HG03520 (cell line): ENCODE measurements at regions not wholly inside any gene's neighbourhood (a gene's known extent, or its start where the extent isn't known, plus 50 kb on each side); places are given as distances from the start of the nearest gene placed in this dataset.

Experiments used
- ATAC-seq: cut with Tn5 transposase; IDR thresholded peaks from one replicate; pipeline ENCODE4 v1.9.1; 2021; ENCODE audit warnings: mild to moderate bottlenecking, moderate library complexity; ENCODE audit not compliant: unreplicated experiment

DNA sequence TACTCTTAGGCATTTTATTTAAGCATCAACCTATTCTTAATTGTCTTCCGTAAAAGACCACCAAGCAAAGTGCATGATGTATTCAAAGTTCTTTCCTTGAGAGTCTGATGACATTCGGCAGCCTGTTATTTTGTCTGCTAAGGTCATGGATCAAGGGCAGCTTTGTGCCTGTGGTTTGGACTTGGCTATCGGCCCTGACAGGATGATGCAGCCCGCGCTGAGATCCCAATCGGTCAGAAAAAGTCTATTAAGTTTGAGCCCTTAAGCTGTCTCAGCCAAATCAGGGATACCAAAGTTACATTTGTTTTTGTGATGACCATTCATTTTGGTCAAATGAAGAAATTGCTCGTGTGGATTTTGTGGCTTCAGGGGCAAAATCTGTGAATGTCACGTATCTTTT, 718.9 kb upstream of the FANCL start:
- no peak for ATAC-seq

DNA sequence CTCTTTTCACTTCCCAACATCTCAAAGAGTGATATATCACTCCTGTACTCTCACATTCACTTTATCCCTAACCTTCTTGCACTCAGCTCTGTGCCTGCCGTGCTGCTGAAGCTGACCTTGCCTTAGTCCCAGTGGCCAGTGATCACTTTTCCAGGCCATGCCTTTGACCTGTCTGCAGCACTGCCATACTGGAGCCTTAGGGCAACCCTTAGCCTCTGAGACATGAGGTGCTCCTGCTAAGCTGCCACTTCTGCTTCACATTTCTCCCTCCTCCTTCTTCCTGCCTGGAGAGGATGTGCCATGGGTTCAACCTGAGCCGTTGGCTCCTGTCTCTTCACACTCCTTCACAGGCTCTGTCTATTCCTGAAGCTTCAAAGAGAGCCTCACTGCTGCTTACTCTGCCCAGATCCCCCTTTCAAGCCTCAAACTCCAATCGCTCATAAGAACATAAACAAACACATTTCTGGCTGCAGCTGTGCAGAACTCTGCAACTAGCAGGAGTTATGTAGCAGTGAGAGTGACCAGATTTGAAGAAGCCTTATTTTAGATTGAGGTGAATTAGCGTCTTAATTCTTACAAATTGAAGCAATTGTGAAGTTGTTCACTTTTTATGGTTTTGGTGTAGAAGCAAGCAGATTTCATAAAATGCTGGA, 716.2 kb upstream of the FANCL start:
- no peak for ATAC-seq

DNA sequence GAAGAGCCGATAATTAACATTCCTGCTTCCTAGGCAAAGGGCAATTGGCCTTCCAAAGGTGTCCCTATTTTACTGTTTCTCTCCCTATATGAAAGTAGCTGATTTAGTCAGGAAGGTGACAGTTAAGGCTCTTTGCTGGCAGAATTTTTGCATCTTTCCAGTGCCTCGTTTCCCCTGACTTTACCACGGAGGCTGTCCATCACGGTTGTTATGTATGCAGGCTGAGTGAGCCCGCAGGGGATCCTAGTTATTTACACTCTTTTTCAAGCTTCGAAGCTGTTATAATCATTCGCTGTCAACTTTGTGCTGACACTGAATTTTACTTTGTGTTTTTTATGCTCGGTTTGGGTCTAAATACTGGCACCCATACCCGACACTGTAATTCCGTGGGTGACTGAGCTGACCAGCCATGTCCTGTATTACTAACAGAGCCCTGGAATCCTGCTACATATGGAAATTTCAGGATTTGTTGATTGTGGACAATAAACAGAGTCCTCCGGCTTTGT, 713.8 kb upstream of the FANCL start:
- no peak for ATAC-seq

DNA sequence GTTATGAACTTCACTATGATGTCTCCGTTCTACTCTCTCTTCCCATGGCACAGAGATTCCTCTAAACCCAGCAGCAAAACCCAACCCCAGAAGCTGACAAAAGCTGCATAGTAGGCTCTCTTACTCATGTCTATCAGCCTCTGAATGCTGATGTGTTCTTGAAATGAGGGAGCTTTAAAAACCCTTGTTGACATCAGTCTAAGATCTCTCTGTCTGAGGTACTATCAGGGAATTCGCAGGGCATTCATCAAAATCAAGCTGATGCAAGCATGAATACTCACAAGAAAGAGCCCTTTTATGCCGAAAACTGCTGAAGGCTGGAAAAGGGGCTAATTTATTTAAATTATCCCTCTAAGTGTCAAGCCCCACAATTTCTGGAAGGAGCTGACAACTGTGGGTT, 710.6 kb upstream of the FANCL start:
- ATAC-seq: no peak

DNA sequence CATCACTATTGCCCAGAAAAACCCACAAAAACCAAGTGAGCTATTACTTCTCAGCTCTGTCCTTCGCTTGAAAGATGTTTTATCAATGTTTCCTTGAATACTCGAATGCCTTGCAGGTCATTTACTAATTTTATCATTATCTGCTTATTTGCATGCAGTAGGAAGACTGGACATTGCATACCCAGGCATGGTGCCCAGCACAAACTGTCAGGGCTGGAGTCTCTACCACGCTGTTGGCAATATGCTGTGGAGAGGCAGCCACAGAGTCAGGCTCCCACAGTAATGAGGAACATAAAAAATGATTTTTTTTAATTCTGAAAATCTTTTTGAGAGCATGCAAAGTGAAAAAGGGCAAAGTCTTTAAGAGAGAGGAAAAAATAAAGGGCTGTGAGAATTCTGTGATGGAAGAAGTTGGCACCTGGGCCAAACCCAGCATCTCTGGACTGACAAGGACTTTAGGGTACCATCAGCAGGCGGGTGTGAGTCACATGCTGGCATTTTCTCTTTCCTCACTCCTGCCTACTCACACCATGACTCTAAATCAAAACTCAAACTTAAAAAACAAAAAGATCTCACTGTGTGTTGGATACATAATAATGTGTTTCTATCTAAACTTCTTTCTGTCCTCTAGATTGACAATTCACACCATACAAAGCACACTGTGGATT, 709.8 kb upstream of the FANCL start:
- ATAC-seq: no peak

DNA sequence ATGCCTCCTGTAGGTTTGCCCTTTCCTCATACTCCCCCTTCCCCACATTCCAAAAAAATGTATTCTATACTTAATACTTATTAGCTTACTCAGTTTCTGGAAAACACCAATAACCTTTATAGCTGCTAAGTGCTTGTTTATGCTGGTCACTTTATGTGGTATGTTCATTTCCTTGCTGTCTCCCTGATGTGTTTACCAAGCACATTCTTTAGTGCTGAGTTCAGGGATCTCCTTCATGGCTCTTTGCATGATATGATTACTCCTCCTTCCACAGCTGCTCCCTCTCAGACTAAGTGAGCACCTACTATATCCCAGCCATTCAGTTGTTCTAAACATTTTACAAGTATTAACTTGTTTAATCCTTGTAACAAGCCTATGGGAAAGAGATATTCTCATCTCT, 698.3 kb upstream of the FANCL start:
- no peak for ATAC-seq

DNA sequence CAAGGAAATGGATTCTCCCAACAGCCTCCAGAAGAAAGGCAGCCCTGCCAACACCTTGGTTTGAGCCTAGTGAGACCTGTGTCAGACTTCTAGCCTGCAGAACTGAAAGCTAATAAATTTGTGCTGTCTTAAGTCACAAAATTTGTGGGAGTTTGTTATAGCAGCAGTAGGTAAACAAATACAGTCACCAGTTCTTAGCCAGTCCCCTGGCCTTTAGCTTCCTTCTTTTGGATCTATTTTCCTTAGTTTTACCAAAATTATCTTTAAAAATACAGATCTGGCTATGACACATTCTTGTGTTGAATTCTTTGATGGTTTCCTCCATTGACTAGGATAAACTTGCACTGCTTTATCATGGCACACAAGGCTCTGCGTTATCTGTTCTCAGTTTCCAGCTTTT, 697.9 kb upstream of the FANCL start:
- no peak for ATAC-seq

DNA sequence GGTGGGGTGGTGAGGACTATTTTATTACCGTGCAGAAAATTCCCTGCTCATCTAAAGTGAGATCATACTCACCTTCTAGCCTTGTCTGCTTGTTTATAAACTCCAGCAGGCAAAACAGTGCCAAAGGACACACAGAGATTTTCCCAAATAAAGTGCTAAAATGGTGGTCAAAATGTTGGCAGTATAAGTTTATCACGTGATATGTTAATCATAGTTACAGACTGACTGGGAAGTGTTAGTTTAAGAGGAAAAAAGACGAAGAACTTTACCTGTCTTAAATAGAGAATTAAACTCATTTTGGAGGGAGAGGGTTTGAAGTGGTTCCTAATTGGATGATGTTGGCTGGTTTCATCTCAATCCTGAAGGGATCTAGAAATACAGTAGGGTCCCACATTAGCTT, 691.7 kb upstream of the FANCL start:
- ATAC-seq: no peak

DNA sequence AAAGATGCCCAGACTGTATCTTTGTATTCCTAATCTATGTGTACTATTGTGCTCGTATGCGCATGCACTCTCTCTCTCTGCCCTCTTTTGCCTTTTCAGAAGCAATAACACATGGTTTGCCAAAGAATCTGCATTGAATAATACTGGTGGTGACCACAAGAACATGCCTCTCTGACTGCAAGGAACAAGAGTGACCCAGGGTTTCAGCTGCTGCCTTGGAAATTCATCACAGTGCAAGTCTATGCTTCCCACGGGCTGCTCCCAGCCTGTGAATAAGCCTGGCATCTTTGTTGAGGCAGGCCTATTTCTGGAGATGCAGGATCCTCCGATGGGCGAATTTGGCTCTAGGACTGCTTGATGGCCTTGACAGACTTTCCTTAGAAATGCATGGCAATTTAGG, 689.4 kb upstream of the FANCL start:
- no peak for ATAC-seq

DNA sequence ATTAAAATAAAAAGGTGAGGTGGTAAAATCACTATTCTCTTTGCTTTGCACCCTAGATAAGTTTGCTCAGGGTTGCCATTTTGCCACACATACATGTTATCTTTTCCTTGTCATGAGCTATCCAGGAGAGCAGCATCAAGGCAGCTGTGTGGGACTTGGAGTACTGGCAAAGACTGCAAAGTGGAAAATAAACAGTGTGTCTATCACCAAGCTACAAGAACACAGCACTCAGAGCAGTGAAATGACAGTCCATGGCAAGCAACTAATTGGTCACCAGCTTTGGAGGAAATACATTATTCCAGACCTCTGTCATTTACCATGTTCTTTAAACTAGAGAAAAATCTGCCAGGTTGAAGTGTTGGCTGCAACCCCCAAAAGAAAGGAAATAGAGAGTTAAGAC, 687.8 kb upstream of the FANCL start:
- ATAC-seq: no peak

DNA sequence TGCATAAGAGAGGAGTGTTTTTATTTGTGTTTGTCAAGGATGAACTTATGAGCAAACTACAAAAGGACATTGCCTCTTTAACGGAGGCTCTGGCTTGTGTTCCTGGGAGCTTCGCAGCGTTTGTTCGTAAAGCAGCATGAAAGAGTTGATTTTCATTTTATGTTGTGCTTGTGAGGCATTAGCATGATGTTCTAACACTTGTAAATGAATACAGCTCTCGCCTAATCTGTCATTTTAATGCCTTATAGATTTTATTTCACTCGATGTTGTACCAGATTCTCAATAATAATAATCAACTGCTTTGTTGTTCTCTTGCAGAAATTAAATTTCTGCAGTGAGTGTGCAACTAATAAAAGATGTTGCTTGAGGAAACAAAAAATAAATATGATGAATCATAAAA, 687.3 kb upstream of the FANCL start:
- ATAC-seq: no peak

DNA sequence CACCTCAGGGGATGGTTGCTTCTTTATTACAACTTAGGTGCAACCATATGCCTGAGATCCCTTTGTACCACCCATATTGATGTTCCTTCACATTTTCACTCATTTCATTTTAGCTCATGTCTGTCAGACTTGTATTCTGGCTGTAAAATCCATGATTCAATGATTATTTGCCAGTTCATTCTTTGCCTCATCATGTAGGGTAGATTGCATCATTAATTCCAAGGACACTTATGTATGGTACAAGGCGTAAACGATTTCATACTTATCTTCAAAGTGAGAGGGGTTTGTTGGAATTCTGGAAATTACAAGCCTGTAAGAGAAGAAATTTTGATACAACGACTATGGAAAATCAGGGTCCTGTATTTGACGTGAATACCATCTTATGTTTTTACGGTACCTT, 685.0 kb upstream of the FANCL start:
- ATAC-seq: no peak

DNA sequence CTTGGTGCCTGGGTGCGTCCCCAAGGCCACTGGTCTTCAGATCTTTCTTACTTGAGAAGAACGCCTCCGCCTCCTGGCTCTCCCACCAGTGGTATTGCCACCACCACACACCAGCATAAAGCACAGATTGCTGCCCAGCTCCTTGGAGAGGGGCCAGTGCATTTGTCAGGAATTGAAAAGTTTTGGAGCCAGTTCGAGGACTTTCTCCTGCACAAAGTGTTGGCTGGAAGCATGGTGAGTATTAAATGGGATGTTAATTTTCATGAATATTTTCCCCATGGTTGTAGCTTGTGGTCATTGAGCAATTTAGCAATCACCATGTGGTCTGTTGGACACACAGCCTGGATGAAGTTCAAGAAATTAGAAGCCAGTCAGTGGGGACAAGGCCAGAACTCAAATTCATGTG, 684.6 kb upstream of the FANCL start:
- no peak for ATAC-seq

DNA sequence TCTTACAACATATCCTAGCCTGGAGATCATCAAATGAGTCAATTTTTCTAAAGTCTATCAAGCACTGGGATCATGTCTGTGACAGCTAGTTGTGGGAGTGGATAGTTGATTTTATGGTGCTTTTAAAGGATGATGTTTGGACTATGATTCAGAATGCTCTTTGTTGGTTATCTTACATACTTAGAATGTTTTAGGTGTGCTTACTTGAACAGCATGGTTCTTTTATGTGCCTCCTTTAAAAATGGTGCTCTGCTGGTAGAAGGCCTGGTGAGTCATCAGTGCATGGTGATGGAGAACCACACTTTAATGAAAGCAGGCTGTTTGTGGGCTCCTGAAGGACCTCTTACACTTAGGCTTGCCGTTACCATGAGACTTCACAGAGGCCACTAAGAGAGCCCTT, 682.7 kb upstream of the FANCL start:
- ATAC-seq: no peak

DNA sequence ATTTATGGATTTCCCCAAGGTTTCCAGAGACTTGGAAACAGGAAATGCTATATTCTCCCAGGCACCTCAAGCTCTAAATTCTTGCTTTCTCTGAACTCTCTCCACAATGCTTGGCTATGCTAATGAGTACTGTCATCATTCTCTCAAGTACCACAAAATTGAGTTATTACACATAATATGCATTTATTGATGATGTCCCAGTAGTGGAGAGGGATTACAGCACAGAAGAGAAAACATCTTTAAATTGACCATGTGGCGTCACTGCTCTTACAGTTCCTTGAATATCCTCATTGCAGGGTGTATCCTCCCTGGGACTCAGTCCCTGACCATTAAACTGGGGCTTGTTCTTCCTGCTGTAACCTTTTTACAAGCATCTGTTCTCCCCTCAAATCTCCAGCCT, 681.1 kb upstream of the FANCL start:
- no peak for ATAC-seq

DNA sequence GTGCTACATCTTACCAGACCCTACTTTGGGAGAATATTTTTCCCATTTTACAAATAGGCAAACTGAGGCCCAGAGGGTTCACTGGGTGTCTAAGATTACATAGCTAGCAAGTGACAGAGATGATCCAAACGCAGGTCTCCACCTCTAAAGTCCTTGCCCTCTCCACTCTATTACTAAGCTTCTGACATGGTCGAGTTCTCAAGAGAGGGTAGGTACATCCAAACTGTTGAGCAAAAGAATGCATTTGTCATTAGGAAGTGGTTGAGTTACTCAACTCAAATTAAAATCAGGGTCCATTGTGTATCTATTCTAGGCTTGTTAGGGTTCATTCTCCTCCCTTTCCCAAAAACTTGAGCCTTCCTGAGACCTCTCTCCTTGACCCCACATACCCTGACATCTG, 680.6 kb upstream of the FANCL start:
- no peak for ATAC-seq

DNA sequence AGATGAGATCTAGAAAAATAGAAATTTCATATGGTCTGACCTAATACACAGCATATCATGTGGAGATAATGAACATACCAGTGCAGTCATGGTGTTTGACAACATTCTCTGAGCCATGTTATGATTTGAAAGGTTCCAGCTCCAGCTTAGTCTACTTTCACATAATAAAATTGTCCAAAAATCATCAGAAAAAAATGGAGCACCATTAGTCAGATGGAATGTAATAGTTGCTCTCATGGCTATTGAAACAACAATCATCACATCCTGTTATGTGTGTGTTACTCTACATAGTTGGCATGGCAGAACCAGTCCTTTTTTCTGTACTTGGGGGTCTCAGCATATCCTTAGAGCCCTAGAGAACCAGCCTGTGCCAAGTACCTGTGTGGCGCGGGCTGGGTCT, 678.9 kb upstream of the FANCL start:
- ATAC-seq: no peak

DNA sequence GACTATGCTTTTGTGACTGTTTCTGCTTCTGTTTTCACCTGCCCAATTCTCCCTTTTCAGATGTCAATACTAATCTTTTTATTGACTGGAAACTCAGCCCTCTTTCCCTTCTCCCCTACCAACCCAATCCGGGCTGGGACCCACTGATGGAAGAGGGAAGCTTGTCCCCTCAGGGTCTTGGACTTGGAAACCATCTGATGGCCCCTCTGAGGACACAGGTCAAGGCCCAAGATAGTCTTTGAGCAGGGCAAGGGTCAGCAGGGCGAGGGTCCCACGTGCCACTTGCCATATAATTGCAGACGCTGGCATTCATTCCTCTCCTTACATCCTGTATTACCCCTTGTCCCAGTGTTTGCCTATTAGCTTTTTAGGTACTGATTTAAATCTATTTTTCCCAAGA, 678.2 kb upstream of the FANCL start:
- no peak for ATAC-seq

DNA sequence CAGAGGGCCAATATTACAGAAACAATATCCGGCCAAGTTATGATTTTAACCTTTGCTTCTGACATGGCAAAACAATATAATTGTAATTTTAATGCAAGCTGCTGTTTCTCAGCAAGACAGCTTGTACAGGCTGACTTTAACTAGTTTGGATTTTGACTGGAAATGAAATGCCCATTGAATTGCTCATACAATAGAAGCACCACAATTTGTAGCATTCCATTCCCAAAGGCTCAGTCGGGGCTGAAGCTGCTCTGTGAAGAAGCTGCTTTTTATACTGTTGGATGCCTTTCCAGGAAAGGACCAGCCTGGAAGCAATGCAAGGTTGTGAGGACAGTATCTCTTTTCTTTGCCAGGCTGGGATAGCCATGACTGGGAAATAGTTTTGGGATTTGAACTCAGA, 677.0 kb upstream of the FANCL start:
- no peak for ATAC-seq

DNA sequence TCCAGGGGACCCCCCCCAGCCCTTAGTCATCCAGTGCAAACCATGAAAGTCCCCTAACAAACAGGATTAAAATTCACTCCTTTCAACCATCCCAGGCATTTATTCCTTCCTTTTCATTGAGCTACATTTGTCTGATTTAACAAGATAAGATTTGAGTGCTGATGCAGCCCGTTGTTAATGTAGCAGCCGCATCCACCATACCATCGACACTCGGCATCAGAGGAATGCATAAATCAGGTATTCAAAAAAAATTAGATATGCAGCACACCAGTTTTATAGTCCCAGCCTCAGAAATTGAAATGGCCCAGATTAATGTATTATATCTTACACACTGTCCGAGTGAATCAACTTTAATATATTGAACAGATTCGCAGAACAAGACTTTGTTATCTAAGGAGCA, 676.5 kb upstream of the FANCL start:
- no peak for ATAC-seq

DNA sequence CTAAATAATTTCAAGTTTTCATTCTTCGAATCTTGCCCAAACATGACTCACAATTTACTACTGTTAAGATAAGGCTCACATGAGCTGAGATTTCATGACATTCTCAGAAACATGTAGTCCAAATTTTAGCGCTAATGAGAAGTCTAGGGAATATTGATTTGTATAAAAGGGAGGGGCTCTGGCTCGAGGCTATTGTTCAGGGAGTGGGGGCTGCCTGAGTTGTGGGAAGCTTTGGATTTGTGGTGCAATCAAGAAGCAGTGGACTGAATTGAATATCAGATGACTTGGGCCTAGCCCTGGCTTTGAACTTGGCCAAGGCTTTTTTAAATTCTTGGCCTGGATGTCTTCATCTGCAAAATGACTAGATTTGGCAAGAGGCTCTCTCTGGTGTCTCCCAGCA, 674.9 kb upstream of the FANCL start:
- no peak for ATAC-seq

DNA sequence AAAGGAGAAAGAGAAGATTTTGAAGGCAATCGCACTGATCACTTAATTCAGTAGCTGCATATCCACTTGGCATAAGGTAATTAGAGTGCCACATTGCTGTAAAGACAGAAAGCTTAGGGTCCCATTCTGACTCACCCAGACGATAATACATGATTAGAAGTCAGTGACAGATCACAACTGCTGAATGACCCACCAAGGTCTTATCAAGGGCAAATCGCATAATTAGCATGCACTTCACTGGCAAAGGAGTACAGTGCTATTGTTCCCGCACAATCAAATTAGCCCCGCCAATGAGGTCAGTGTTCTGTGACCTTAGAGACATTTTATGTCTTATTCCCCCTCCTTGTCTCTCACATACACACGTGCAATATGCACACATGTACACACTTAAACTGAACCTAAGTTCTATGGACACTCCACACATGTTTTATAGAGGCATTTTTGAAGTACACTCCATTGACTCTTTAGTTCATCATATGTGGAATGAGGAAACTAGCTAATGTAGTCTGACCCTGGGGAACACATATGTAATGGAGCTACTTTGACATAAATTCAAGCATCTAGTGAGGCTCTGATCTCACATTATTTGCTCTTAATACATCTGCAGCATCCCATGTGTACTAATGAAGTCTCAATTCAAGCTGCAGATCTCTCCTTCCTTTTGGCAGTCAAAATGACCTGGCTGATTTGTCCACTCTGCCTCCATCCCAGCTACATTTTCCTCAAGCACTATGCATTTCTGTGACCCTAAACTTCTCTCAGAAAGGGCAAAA, 673.8 kb upstream of the FANCL start:
- ATAC-seq: no peak
